ENCODE measurements at regions not wholly inside any gene's neighbourhood (a gene's known extent, or its start where the extent isn't known, plus 50 kb on each side); places are given as distances from the start of the nearest gene placed in this dataset.

- no peaks in the 10 kb centered on the region for H3K4me1 ChIP-seq (ENCODE audit: control insufficient read depth in 1 of 2, insufficient read depth in 2 of 2, low read length in 2 of 2)
- no peak for ATAC-seq
- ChIA-PET CTCF (no interaction called here), RAD21 (ENCODE audit: low non-redundant PET in 1 of 2, low total read pairs in 2 of 2, uncharacterized antibody in 2 of 2, unreplicated experiment in 2 of 2) (no interaction called here), POLR2A (no interaction called here)
- H3K4me3 ChIP-seq (replicated peaks in 1 of 2; ENCODE audit: low read depth in 1 of 2, low read length in 2 of 2), result no peak overlapping the region
- H3K9me3 ChIP-seq (ENCODE audit: control insufficient read depth in 1 of 2, insufficient read depth in 1 of 2, low read depth in 1 of 2, low read length in 2 of 2), result no peaks in the 10 kb centered on the region
- H3K36me3 ChIP-seq (ENCODE audit: control insufficient read depth in 1 of 2, insufficient read depth in 2 of 2, low read length in 2 of 2), result no peaks in the 10 kb centered on the region
- peak overlapping the region; percentile 49 for H2AFZ ChIP-seq (ENCODE audit: low read depth, low read length, poor library complexity, severe bottlenecking)
- BruUV-seq (replicated peaks), result no TSS peak
- H3K27me3 ChIP-seq (ENCODE audit: insufficient read depth, low read length), result no peaks in the 10 kb centered on the region
- intact Hi-C loops (cut with micrococcal nuclease), result no loop called here
- H3K9ac ChIP-seq (ENCODE audit: low read length), result no peak overlapping the region
- TF ChIP-seq POLR2A (IDR thresholded peaks at IDR 0.05; ENCODE audit: borderline replicate concordance, extremely low read depth, insufficient read depth, insufficient read length), result no peak
- TF ChIP-seq MAX (IDR thresholded peaks at IDR 0.05), result no peak
- TF ChIP-seq JUND (IDR thresholded peaks at IDR 0.05), result no peak
- no peak for TF ChIP-seq EGR1 (IDR thresholded peaks at IDR 0.05; ENCODE audit: low read depth)
- no peak for TF ChIP-seq SRF (IDR thresholded peaks at IDR 0.05; ENCODE audit: low read depth)
- no peak for TF ChIP-seq ELF1 (IDR thresholded peaks at IDR 0.05; ENCODE audit: borderline replicate concordance, low read depth)
- no peak for TF ChIP-seq ZNF274 (IDR thresholded peaks at IDR 0.05; ENCODE audit: low read depth, low read length)
- no peaks in the 10 kb centered on the region for H4K20me1 ChIP-seq (ENCODE audit: insufficient read depth)
- H3K4me2 ChIP-seq (ENCODE audit: low read length), result no peak overlapping the region
- no peak for DNase-seq (ENCODE audit: low read depth, low spot score)
- H3K79me2 ChIP-seq (ENCODE audit: insufficient read depth, low read length), result no peaks in the 10 kb centered on the region
- no peaks in the 10 kb centered on the region for H3K9me2 ChIP-seq (ENCODE audit: insufficient read depth)
- no peak overlapping the region for H3K27ac ChIP-seq (ENCODE audit: low read depth, low read length)
Measured at GRCh38 chr4:31275906-31276305, 555.7 kb downstream of the PCDH7 start.

- TF ChIP-seq POLR2AphosphoS5 (IDR thresholded peaks at IDR 0.05; ENCODE audit: low read depth, low read length), result no peak
- TF ChIP-seq REST (IDR thresholded peaks at IDR 0.05; ENCODE audit: low read depth), result no peak
- no peak for TF ChIP-seq SRF (IDR thresholded peaks at IDR 0.05; ENCODE audit: low read depth)
- TF ChIP-seq MAX (IDR thresholded peaks at IDR 0.05), result no peak
- no peak for TF ChIP-seq YY1 (IDR thresholded peaks at IDR 0.05; ENCODE audit: extremely low read depth, insufficient replicate concordance, low read depth, low read length)
- no peak for TF ChIP-seq ATF3 (IDR thresholded peaks at IDR 0.05)
- TF ChIP-seq ZBTB33 (IDR thresholded peaks at IDR 0.05; ENCODE audit: extremely low read depth, insufficient replicate concordance, low read length), result no peak
- TF ChIP-seq POLR2A (IDR thresholded peaks at IDR 0.05; ENCODE audit: borderline replicate concordance, extremely low read depth, insufficient read depth, insufficient read length), result no peak
- BruUV-seq (replicated peaks), result no TSS peak
Measured at GRCh38 chr4:31283679-31284078, 563.5 kb downstream of the PCDH7 start.

More at GRCh38 chr4:31283679-31284078, 563.5 kb downstream of the PCDH7 start:
- no peaks in the 10 kb centered on the region for H3K79me2 ChIP-seq (ENCODE audit: insufficient read depth, low read length)
- no peak overlapping the region for H3K9ac ChIP-seq (ENCODE audit: low read length)
- H3K9me2 ChIP-seq (ENCODE audit: insufficient read depth), result no peaks in the 10 kb centered on the region
- POLR2A ChIA-PET, result no interaction called here
- CTCF ChIA-PET, result no interaction called here
- no peaks in the 10 kb centered on the region for H3K27me3 ChIP-seq (ENCODE audit: insufficient read depth, low read length)
- no peak overlapping the region for H3K4me2 ChIP-seq (ENCODE audit: low read length)
- RAD21 ChIA-PET (ENCODE audit: low non-redundant PET in 1 of 2, low total read pairs in 2 of 2, uncharacterized antibody in 2 of 2, unreplicated experiment in 2 of 2), result no interaction called here
- no peak for DNase-seq (ENCODE audit: low read depth, low spot score)
- H3K4me1 ChIP-seq (ENCODE audit: control insufficient read depth in 1 of 2, insufficient read depth in 2 of 2, low read length in 2 of 2), result no peaks in the 10 kb centered on the region
- no peak for ATAC-seq
- H3K9me3 ChIP-seq (ENCODE audit: control insufficient read depth in 1 of 2, insufficient read depth in 1 of 2, low read depth in 1 of 2, low read length in 2 of 2), result peaks cover 0 to 5% of the 10 kb centered on the region in 2 experiments; a peak in 1 of 4 replicates
- no peaks in the 10 kb centered on the region for H4K20me1 ChIP-seq (ENCODE audit: insufficient read depth)
- intact Hi-C loops (cut with micrococcal nuclease), result no loop called here
- no peak overlapping the region for H3K4me3 ChIP-seq (replicated peaks in 1 of 2; ENCODE audit: low read depth in 1 of 2, low read length in 2 of 2)
- no peaks in the 10 kb centered on the region for H3K36me3 ChIP-seq (ENCODE audit: control insufficient read depth in 1 of 2, insufficient read depth in 2 of 2, low read length in 2 of 2)
- H3K27ac ChIP-seq (ENCODE audit: low read depth, low read length), result no peak overlapping the region
- peak overlapping the region; percentile 44 for H2AFZ ChIP-seq (ENCODE audit: low read depth, low read length, poor library complexity, severe bottlenecking)

Measured in HCT116 (cell line).